ENCODE measurements at regions not wholly inside any gene's neighbourhood (a gene's known extent, or its start where the extent isn't known, plus 50 kb on each side); places are given as distances from the start of the nearest gene placed in this dataset.

DNA sequence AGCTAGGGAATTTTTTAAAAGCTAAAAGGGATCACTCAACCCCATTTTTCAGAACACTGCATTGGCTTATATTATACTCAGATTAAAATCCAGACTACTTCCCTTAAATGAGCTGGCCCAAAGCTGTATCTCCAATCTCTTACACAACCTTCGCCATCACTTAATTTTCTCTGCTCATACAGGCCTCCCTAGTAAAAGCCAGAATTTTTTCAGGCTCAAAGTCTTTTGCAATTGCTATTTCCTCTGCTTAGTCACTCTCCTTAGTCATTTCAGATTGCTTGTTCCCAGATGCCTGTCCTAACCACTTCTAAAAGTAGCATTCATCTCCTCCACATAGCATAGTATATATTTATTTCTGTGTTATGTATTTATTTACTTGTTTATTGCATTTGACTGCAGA, 1587.9 kb upstream of the ADGRL3 start:
- no peak for TF ChIP-seq EP300 (IDR thresholded peaks at IDR 0.05; ENCODE audit: borderline replicate concordance)
- no peak for TF ChIP-seq ZBTB7A (IDR thresholded peaks at IDR 0.05; ENCODE audit: low read depth)
- no peak for TF ChIP-seq NFIC (IDR thresholded peaks at IDR 0.05)
- TF ChIP-seq TAF1 (IDR thresholded peaks at IDR 0.05; ENCODE audit: low read depth): no peak
- no peak for TF ChIP-seq EGR1 (IDR thresholded peaks at IDR 0.05)
- TF ChIP-seq, protein P1, sequence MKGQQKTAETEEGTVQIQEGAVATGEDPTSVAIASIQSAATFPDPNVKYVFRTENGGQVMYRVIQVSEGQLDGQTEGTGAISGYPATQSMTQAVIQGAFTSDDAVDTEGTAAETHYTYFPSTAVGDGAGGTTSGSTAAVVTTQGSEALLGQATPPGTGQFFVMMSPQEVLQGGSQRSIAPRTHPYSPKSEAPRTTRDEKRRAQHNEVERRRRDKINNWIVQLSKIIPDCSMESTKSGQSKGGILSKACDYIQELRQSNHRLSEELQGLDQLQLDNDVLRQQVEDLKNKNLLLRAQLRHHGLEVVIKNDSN (IDR thresholded peaks at IDR 0.05): no peak
- TF ChIP-seq, protein P2, sequence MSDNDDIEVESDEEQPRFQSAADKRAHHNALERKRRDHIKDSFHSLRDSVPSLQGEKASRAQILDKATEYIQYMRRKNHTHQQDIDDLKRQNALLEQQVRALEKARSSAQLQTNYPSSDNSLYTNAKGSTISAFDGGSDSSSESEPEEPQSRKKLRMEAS (IDR thresholded peaks at IDR 0.05): no peak
- no peak for TF ChIP-seq TEAD4 (IDR thresholded peaks at IDR 0.05)
- no peak for TF ChIP-seq TCF12 (IDR thresholded peaks at IDR 0.05; ENCODE audit: low read depth)
- no peak for TF ChIP-seq RAD21 (IDR thresholded peaks at IDR 0.05; ENCODE audit: low read depth)
- TF ChIP-seq, protein P3, sequence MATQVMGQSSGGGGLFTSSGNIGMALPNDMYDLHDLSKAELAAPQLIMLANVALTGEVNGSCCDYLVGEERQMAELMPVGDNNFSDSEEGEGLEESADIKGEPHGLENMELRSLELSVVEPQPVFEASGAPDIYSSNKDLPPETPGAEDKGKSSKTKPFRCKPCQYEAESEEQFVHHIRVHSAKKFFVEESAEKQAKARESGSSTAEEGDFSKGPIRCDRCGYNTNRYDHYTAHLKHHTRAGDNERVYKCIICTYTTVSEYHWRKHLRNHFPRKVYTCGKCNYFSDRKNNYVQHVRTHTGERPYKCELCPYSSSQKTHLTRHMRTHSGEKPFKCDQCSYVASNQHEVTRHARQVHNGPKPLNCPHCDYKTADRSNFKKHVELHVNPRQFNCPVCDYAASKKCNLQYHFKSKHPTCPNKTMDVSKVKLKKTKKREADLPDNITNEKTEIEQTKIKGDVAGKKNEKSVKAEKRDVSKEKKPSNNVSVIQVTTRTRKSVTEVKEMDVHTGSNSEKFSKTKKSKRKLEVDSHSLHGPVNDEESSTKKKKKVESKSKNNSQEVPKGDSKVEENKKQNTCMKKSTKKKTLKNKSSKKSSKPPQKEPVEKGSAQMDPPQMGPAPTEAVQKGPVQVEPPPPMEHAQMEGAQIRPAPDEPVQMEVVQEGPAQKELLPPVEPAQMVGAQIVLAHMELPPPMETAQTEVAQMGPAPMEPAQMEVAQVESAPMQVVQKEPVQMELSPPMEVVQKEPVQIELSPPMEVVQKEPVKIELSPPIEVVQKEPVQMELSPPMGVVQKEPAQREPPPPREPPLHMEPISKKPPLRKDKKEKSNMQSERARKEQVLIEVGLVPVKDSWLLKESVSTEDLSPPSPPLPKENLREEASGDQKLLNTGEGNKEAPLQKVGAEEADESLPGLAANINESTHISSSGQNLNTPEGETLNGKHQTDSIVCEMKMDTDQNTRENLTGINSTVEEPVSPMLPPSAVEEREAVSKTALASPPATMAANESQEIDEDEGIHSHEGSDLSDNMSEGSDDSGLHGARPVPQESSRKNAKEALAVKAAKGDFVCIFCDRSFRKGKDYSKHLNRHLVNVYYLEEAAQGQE (IDR thresholded peaks at IDR 0.05; ENCODE audit: low read depth): no peak
- TF ChIP-seq CREB1 (IDR thresholded peaks at IDR 0.05; ENCODE audit: low read depth): no peak
- TF ChIP-seq CEBPB (IDR thresholded peaks at IDR 0.05): no peak
- no peak for TF ChIP-seq FOXM1 (IDR thresholded peaks at IDR 0.05; ENCODE audit: borderline replicate concordance, low read depth)
- no peak for TF ChIP-seq YY1 (IDR thresholded peaks at IDR 0.05; ENCODE audit: low read depth)

DNA sequence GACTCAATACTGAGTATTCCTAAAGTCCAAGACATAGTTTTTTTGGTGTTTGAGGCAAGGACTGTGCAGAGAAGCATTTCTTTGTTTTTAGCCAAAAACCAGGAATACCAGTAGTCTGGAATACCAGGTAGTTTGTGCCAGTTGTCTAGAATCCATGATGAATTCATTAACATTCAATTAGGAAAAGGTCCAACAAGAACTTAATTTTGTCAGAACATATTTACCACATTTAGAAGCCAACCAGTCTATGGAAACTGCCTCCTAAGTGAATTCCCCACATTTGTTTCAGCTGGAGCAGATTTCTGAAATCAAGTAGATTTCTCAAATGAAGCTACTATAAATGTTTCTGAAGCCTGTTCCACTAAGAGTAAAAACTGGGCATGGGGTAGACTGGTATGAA, 1584.8 kb upstream of the ADGRL3 start:
- no peak for TF ChIP-seq ZBTB7A (IDR thresholded peaks at IDR 0.05; ENCODE audit: low read depth)
- TF ChIP-seq, protein P2 (IDR thresholded peaks at IDR 0.05): no peak
- TF ChIP-seq, protein P1 (IDR thresholded peaks at IDR 0.05): no peak
- TF ChIP-seq FOXM1 (IDR thresholded peaks at IDR 0.05; ENCODE audit: borderline replicate concordance, low read depth): no peak
- TF ChIP-seq TAF1 (IDR thresholded peaks at IDR 0.05; ENCODE audit: low read depth): no peak

DNA sequence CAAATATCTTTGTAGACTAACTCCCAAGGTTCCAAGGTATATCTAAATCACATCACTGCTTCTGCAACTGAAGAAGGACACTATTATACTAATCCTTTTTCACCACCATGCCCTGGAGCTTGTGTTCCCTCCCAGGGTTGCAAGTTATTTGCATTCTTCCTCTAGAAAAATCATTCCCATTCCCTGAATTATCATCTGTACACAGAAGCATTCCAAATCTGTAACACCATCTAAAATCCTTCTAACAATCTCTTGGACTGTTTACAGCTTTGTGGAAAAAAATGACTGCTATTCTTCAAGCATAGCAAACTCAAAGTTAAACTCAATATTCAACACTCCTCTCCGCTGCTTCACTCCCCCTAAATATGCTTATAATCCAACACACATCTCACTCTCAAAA, 1570.8 kb upstream of the ADGRL3 start:
- TF ChIP-seq RAD21 (IDR thresholded peaks at IDR 0.05; ENCODE audit: low read depth): no peak
- TF ChIP-seq TCF12 (IDR thresholded peaks at IDR 0.05; ENCODE audit: low read depth): no peak
- no peak for TF ChIP-seq CEBPB (IDR thresholded peaks at IDR 0.05)
- TF ChIP-seq, protein P3 (IDR thresholded peaks at IDR 0.05; ENCODE audit: low read depth): no peak
- TF ChIP-seq ZBTB7A (IDR thresholded peaks at IDR 0.05; ENCODE audit: low read depth): no peak
- TF ChIP-seq TAF1 (IDR thresholded peaks at IDR 0.05; ENCODE audit: low read depth): no peak
- TF ChIP-seq YY1 (IDR thresholded peaks at IDR 0.05; ENCODE audit: low read depth): no peak
- no peak for TF ChIP-seq CREB1 (IDR thresholded peaks at IDR 0.05; ENCODE audit: low read depth)
- TF ChIP-seq, protein P1 (IDR thresholded peaks at IDR 0.05): no peak
- no peak for TF ChIP-seq NFIC (IDR thresholded peaks at IDR 0.05)
- TF ChIP-seq FOXM1 (IDR thresholded peaks at IDR 0.05; ENCODE audit: borderline replicate concordance, low read depth): no peak
- TF ChIP-seq EP300 (IDR thresholded peaks at IDR 0.05; ENCODE audit: borderline replicate concordance): no peak
- TF ChIP-seq, protein P2 (IDR thresholded peaks at IDR 0.05): no peak
- TF ChIP-seq TEAD4 (IDR thresholded peaks at IDR 0.05): no peak
- no peak for TF ChIP-seq EGR1 (IDR thresholded peaks at IDR 0.05)

DNA sequence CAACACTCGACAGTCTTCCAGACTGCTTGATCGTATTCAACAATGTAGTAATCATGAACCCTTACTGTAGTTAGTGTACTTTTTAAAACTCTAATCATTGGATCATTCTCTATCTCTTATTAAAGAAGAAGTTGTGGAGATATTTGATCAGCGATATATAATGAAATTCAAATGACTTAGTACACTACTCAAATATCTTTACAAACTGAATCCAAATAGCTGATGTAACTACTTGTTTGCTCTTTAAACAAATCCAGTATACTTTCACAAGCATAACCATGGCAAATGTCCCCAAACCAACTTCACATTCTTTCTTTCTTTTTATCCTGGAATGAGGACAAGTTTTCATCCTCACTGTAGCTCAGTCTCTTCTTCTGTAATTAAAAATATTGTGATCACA, 1569.9 kb upstream of the ADGRL3 start:
- no peak for TF ChIP-seq TEAD4 (IDR thresholded peaks at IDR 0.05)
- no peak for TF ChIP-seq CEBPB (IDR thresholded peaks at IDR 0.05)

DNA sequence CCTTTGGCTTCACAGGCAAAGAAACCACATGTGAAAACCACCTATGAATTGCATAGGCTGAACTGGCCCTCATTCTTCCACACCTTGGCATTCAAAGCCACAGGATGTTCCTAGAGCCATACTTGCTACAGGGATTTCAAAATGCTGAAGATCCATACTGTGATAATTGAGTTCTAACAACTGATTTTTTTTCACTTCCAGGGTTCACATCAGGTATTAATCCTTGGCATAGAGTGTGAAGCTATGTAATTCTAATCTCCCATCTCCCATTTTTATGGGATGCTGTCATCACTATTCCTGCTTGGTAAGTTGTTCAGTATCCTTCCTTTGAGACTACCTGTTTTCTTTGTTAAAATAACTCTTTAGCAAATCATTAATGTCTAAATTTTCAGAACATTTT, 1569.2 kb upstream of the ADGRL3 start:
- TF ChIP-seq, protein P1 (IDR thresholded peaks at IDR 0.05): no peak
- no peak for TF ChIP-seq CEBPB (IDR thresholded peaks at IDR 0.05)

DNA sequence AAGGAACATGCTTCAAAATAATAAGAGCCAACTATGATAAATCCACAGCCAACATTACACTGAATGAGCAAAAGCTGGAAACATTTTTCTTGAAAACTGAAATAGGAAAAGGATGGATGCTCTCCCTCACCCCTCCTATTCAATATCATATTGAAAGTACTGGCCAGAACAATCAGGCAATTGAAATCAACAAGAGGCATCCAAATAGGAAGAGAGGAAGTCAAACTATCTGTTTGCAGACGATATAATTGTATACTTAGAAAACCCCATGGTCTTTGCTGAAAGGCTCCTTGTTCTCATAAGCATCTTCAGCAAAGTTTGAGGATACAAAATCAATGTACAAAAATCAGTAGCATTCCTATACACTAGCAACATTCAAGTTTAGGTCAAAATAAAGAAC, 1562.5 kb upstream of the ADGRL3 start:
- TF ChIP-seq TEAD4 (IDR thresholded peaks at IDR 0.05) (no peak), EGR1 (IDR thresholded peaks at IDR 0.05) (no peak)

All from Ishikawa (cell line).